H1 (cell line): ENCODE measurements at regions not wholly inside any gene's neighbourhood (a gene's known extent, or its start where the extent isn't known, plus 50 kb on each side); places are given as distances from the start of the nearest gene placed in this dataset.
A peak's percentile ranks its signal among the peaks of the same experiment; 100 is the strongest.

Experiments
- CTCF ChIA-PET: fragments of 300-600 bp; sonication (Branson Sonifier 250); formaldehyde crosslinking; loops from one replicate; lab custom pipeline; 2021; ENCODE audit not compliant: partially characterized antibody; lab: Charles Lee
- POLR2A ChIA-PET: fragments of 300-600 bp; sonication (Branson Sonifier 250); formaldehyde crosslinking; loops from one replicate; lab custom pipeline; 2021; ENCODE audit warnings: inconsistent platforms; ENCODE audit not compliant: partially characterized antibody; lab: Charles Lee
- DNase-seq, 2 experiments: peaks; one replicate each; pipeline versions ENCODE4 v3.0.0 to v3.0.0-alpha.2; 2010 to 2022; ENCODE audit warnings: low spot score in 2 of 2, low read depth in 1 of 2, mixed read lengths in 1 of 2
- FAIRE-seq: peaks from 2 replicates; lab custom pipeline; 2011; peaks lifted over from hg19 to GRCh38; lab: Jason Lieb, UNC
- H2AFZ ChIP-seq: 2 replicates; pipeline ENCODE4 v1.8.1; 2012; ENCODE audit warnings: low read length, inconsistent platforms
- H2AK5ac ChIP-seq: 2 replicates; pipeline ENCODE4 v1.6.1; 2013; ENCODE audit warnings: low read depth, low read length
- H2BK120ac ChIP-seq: replicated peaks from 2 replicates; pipeline ENCODE3; 2013; ENCODE audit warnings: low read depth, low read length, inconsistent platforms
- H2BK12ac ChIP-seq: 2 replicates; pipeline ENCODE4 v1.6.1; 2013; ENCODE audit warnings: low read depth, low read length
- H2BK15ac ChIP-seq: 2 replicates; pipeline ENCODE4 v1.6.1; 2013; ENCODE audit warnings: low read length
- H2BK20ac ChIP-seq: 2 replicates; pipeline ENCODE4 v1.6.1; 2013; ENCODE audit warnings: low read length
- H2BK5ac ChIP-seq: 2 replicates; pipeline ENCODE4 v1.6.1; 2013; ENCODE audit warnings: low read depth, low read length
- H3K14ac ChIP-seq: 2 replicates; pipeline ENCODE4 v1.6.1; 2013; ENCODE audit warnings: inconsistent platforms; ENCODE audit not compliant: insufficient read length
- H3K18ac ChIP-seq: 2 replicates; pipeline ENCODE4 v1.6.1; 2013; ENCODE audit warnings: low read length; ENCODE audit errors: extremely low read depth
- H3K23ac ChIP-seq: 2 replicates; pipeline ENCODE4 v1.6.1; 2013; ENCODE audit warnings: inconsistent platforms; ENCODE audit not compliant: insufficient read length
- H3K23me2 ChIP-seq: 2 replicates; pipeline ENCODE4 v1.6.1; 2013; ENCODE audit warnings: low read depth, low read length
- H3K27ac ChIP-seq: 2 replicates; pipeline ENCODE4 v1.6.1; 2011; ENCODE audit warnings: low read depth, low read length, inconsistent platforms
- H3K27me3 ChIP-seq, 4 experiments: replicated peaks in 1 of 4; 1 replicate in 1 of 4; 2 replicates in 3 of 4; pipeline versions ENCODE4 v1.6.1 to v1.8.1; 2011 to 2013; ENCODE audit warnings: low read length in 3 of 4, mild to moderate bottlenecking in 3 of 4, inconsistent platforms in 2 of 4, mixed read lengths in 2 of 4, moderate library complexity in 1 of 4; ENCODE audit not compliant: control insufficient read depth in 3 of 4, insufficient read depth in 3 of 4; ENCODE audit errors: extremely low read depth in 1 of 4
- H3K36me3 ChIP-seq, 4 experiments: 2 replicates each; pipeline versions ENCODE4 v1.6.1 to v1.8.1; 2011 to 2013; ENCODE audit warnings: mild to moderate bottlenecking in 4 of 4, low read length in 3 of 4, moderate library complexity in 2 of 4, control low read depth in 1 of 4, inconsistent platforms in 1 of 4; ENCODE audit not compliant: insufficient read depth in 4 of 4, control insufficient read depth in 2 of 4
- H3K4ac ChIP-seq: replicated peaks from 2 replicates; pipeline ENCODE3; 2013; ENCODE audit warnings: low read length, low read depth, mixed read lengths, inconsistent platforms; ENCODE audit not compliant: insufficient read length
- H3K4me1 ChIP-seq, 4 experiments: replicated peaks in 1 of 4; 1 replicate in 1 of 4; 2 replicates in 3 of 4; pipeline versions ENCODE4 v1.6.1 to v1.8.1; 2011 to 2013; ENCODE audit warnings: low read length in 3 of 4, inconsistent platforms in 2 of 4, mixed read lengths in 1 of 4; ENCODE audit not compliant: insufficient read depth in 4 of 4, control insufficient read depth in 3 of 4
- H3K4me2 ChIP-seq, 2 experiments: 2 replicates each; pipeline versions ENCODE4 v1.6.1 to v1.8.1; 2011 to 2013; ENCODE audit warnings: low read depth in 2 of 2, low read length in 2 of 2, control low read depth in 1 of 2, inconsistent platforms in 1 of 2, mild to moderate bottlenecking in 1 of 2; ENCODE audit not compliant: insufficient read depth in 1 of 2
- H3K4me3 ChIP-seq, 4 experiments: fragments of 200-600, 300-600 bp in 1 of 4; sonication (generic), shearing (Covaris generic), sonication (Bioruptor Twin) in 1 of 4; 2 replicates each; pipeline versions ENCODE4 v1.5.1 to v1.8.1; 2011 to 2016; ENCODE audit warnings: low read length in 4 of 4, low read depth in 3 of 4, control low read depth in 2 of 4, inconsistent platforms in 2 of 4, mild to moderate bottlenecking in 2 of 4, mixed read lengths in 1 of 4, moderate library complexity in 1 of 4; ENCODE audit not compliant: insufficient read depth in 2 of 4; ENCODE audit errors: extremely low read depth in 1 of 4
- H3K56ac ChIP-seq: replicated peaks from 2 replicates; pipeline ENCODE3; 2013; ENCODE audit warnings: low read depth, mild to moderate bottlenecking, mixed read lengths, low read length, inconsistent platforms; ENCODE audit not compliant: insufficient read length
- H3K79me1 ChIP-seq: 2 replicates; pipeline ENCODE4 v1.6.1; 2013; ENCODE audit warnings: low read depth, low read length, control low read depth
- H3K79me2 ChIP-seq, 2 experiments: 2 replicates each; pipeline versions ENCODE4 v1.6.1 to v1.8.1; 2012 to 2013; ENCODE audit warnings: low read length in 2 of 2, mild to moderate bottlenecking in 2 of 2, inconsistent platforms in 1 of 2; ENCODE audit not compliant: insufficient read depth in 2 of 2, control insufficient read depth in 1 of 2
- H3K9ac ChIP-seq, 4 experiments: replicated peaks in 1 of 4; 1 replicate in 1 of 4; 2 replicates in 3 of 4; pipeline versions ENCODE4 v1.6.1 to v1.8.1; 2011 to 2013; ENCODE audit warnings: low read depth in 3 of 4, low read length in 3 of 4, control low read depth in 2 of 4, mild to moderate bottlenecking in 2 of 4, moderate library complexity in 2 of 4, inconsistent platforms in 1 of 4; ENCODE audit errors: extremely low read depth in 1 of 4
- H3K9me3 ChIP-seq, 2 experiments: 2 replicates each; pipeline versions ENCODE4 v1.6.1 to v1.8.1; 2012 to 2013; ENCODE audit warnings: mild to moderate bottlenecking in 2 of 2, moderate library complexity in 2 of 2, control low read depth in 1 of 2, inconsistent platforms in 1 of 2, low read depth in 1 of 2, low read length in 1 of 2, mixed read lengths in 1 of 2; ENCODE audit not compliant: insufficient read depth in 2 of 2
- H4K20me1 ChIP-seq, 2 experiments: replicated peaks in 1 of 2; 2 replicates each; pipeline versions ENCODE3 to v1.8.1; 2011 to 2013; ENCODE audit warnings: inconsistent platforms in 2 of 2, low read length in 2 of 2, mild to moderate bottlenecking in 1 of 2; ENCODE audit not compliant: insufficient read depth in 2 of 2, control insufficient read depth in 1 of 2
- H4K5ac ChIP-seq: 2 replicates; pipeline ENCODE4 v1.6.1; 2013; ENCODE audit warnings: low read length, low read depth, mixed read lengths, inconsistent platforms; ENCODE audit not compliant: insufficient read length
- H4K8ac ChIP-seq: 2 replicates; pipeline ENCODE4 v1.8.0; 2013; ENCODE audit warnings: mild to moderate bottlenecking, moderate library complexity, low read length, inconsistent platforms; ENCODE audit not compliant: insufficient read depth; ENCODE audit errors: extremely low read depth
- H4K91ac ChIP-seq: replicated peaks from 2 replicates; pipeline ENCODE3; 2013; ENCODE audit warnings: low read length, mixed read lengths, inconsistent platforms; ENCODE audit not compliant: insufficient read length
- BACH1 ChIP-seq: IDR thresholded peaks from 2 replicates; pipeline ENCODE4 v1.6.1; 2012; ENCODE audit warnings: low read length, improper control_type of control experiment
- KDM5A ChIP-seq: fragments of 200-600 bp; IDR thresholded peaks from 2 replicates; pipeline ENCODE4 v1.7.1; 2012; ENCODE audit warnings: mild to moderate bottlenecking, low read length, inconsistent platforms, mixed read lengths
- WGBS, 2 experiments: shearing (Covaris generic) in 1 of 2; methylation state at CpG; one replicate each; pipeline versions ENCODE4 v1.1.6 to v1.1.7; 2013 to 2015; ENCODE audit warnings: low lambda C conversion rate in 2 of 2, mixed read lengths in 2 of 2, inconsistent platforms in 1 of 2, low coverage in 1 of 2, missing lambda C conversion rate in 1 of 2; ENCODE audit not compliant: insufficient replicate concordance in 2 of 2, insufficient coverage in 1 of 2, insufficient read length in 1 of 2; ENCODE audit errors: extremely low coverage in 1 of 2, missing lambda C conversion rate in 1 of 2; 5-methylcytosine and 5-hydroxymethylcytosine counted together

DNA sequence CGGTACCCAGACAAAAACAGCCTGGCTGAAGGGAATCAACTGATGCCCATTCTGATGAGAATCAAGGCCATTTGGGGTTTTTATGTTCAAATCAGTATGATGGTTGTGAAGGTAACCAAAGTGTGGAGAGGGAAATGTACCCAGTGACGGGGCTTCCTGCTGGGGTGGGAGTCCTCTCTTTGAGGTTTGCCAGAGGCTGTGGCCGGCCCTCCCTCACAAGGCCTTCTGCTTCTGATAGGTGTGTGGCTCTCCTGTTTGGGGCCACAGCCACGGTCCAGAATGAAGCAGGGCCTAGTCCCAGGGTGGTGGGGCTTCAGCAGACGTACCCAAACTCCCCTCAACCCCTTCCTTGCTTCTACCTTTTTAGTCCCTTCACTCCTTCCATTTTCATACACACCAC is 86.7 kb upstream of the NAA20 start:
- H4K91ac ChIP-seq, result no peak overlapping the region
- no peak overlapping the region for H3K4me2 ChIP-seq
- H3K27me3 ChIP-seq, result no peaks in the 10 kb centered on the region
- no peaks in the 10 kb centered on the region for H3K79me2 ChIP-seq
- H3K18ac ChIP-seq, result no peak overlapping the region
- ChIA-PET CTCF (no interaction called here), POLR2A (no interaction called here)
- H4K5ac ChIP-seq, result no peak overlapping the region
- H4K20me1 ChIP-seq, result no peaks in the 10 kb centered on the region
- H3K9ac ChIP-seq, result no peak overlapping the region
- H3K4ac ChIP-seq, result no peak overlapping the region
- no peak overlapping the region for H3K14ac ChIP-seq
- no peaks in the 10 kb centered on the region for H3K23me2 ChIP-seq
- H2AK5ac ChIP-seq, result 0 out of 2 replicates have a peak overlapping the region, but pooled peaks have one; percentile 70
- 79% methylated on average over 5 of the region's 5 CpGs; no CpG with 5 or more reads in 1 of the 2 experiments for WGBS, 2 experiments
- no peak overlapping the region for H3K23ac ChIP-seq
- no peak overlapping the region; the same call in 1 of the 2 replicates for H4K8ac ChIP-seq
- no peak overlapping the region for H2BK120ac ChIP-seq
- DNase-seq (no peak), FAIRE-seq (no peak)
- peaks cover 0 to 5% (median under 1%) of the 10 kb centered on the region in 4 experiments; a peak in 3 of 7 replicates for H3K4me1 ChIP-seq
- no peaks in the 10 kb centered on the region for H3K9me3 ChIP-seq
- H2BK15ac ChIP-seq, result no peak overlapping the region
- H3K27ac ChIP-seq, result no peak overlapping the region
- H3K4me3 ChIP-seq, result no peak overlapping the region
- H2BK12ac ChIP-seq, result peak overlapping the region; percentile 60; the same call in 1 of the 2 replicates
- H3K56ac ChIP-seq, result no peak overlapping the region
- no peak overlapping the region for H2AFZ ChIP-seq
- TF ChIP-seq BACH1 (no peak), KDM5A (no peak)
- H3K36me3 ChIP-seq, result no peaks in the 10 kb centered on the region
- H3K79me1 ChIP-seq, result no peaks in the 10 kb centered on the region
- H2BK5ac ChIP-seq, result no peak overlapping the region
- H2BK20ac ChIP-seq, result no peak overlapping the region
